GM23248 (cell line): ENCODE measurements at regions not wholly inside any gene's neighbourhood (a gene's known extent, or its start where the extent isn't known, plus 50 kb on each side); places are given as distances from the start of the nearest gene placed in this dataset.

Experiments used
- EZH2 ChIP-seq: fragments of 200-600 bp; sonication (generic); IDR thresholded peaks from 2 replicates; pipeline ENCODE4 v1.6.1; 2018; ENCODE audit warnings: antibody characterized with exemption, mild to moderate bottlenecking; ENCODE audit not compliant: insufficient read depth, poor library complexity, severe bottlenecking
- EZH2phosphoT487 ChIP-seq: fragments of 200-600 bp; sonication (generic); IDR thresholded peaks from 2 replicates; pipeline ENCODE4 v1.6.1; 2018; ENCODE audit warnings: antibody characterized with exemption, moderate library complexity, mild to moderate bottlenecking, low read depth; ENCODE audit not compliant: insufficient read depth

- TF ChIP-seq EZH2 (no peak), EZH2phosphoT487 (no peak)
Observed at GRCh38 chr4:188307591-188307990, 168.3 kb downstream of the TRIML1 start.
